Activated CD4-positive, alpha-beta T cell treated with anti-CD3 and anti-CD28 coated beads, Interleukin-2, Interleukin-4, amounts not matched to agents 100 ng/mL and 50 ng/mL, durations not matched to agents 16 hours and 8 hours (primary cell): ENCODE measurements at regions not wholly inside any gene's neighbourhood (a gene's known extent, or its start where the extent isn't known, plus 50 kb on each side); places are given as distances from the start of the nearest gene placed in this dataset.

Experiments used
- DNase-seq: peaks from one replicate; pipeline ENCODE4 v3.0.0-alpha.2; 2020; ENCODE audit warnings: low spot score

GRCh38 chr7:25395976-25396375 is 167.7 kb upstream of the NPVF start:
- DNase-seq, result no peak

GRCh38 chr7:25396668-25397067 is 168.4 kb upstream of the NPVF start:
- no peak for DNase-seq

- no peak for DNase-seq
These were observed 170.1 kb upstream of the NPVF start for GRCh38 chr7:25398418-25398817.

GRCh38 chr7:25399000-25399750 is 170.9 kb upstream of the NPVF start:
- no peak for DNase-seq

GRCh38 chr7:25402532-25402931 is 174.2 kb upstream of the NPVF start:
- DNase-seq, result no peak

GRCh38 chr7:25405736-25406135 is 177.4 kb upstream of the NPVF start:
- no peak for DNase-seq

- DNase-seq, result no peak
These were observed 178.8 kb upstream of the NPVF start for GRCh38 chr7:25407053-25407452.

GRCh38 chr7:25408012-25408687 is 179.9 kb upstream of the NPVF start:
- no peak for DNase-seq

GRCh38 chr7:25408876-25409275 is 180.6 kb upstream of the NPVF start:
- DNase-seq, result no peak

- DNase-seq, result no peak
These were observed 181.8 kb upstream of the NPVF start for GRCh38 chr7:25409897-25410636.

GRCh38 chr7:25420771-25421170 is 192.5 kb upstream of the NPVF start:
- DNase-seq, result no peak

- DNase-seq, result no peak
These were observed 195.8 kb upstream of the NPVF start for GRCh38 chr7:25424113-25424512.

GRCh38 chr7:25424855-25425254 is 196.6 kb upstream of the NPVF start:
- no peak for DNase-seq

GRCh38 chr7:25427721-25428120 is 199.4 kb upstream of the NPVF start:
- DNase-seq, result no peak

GRCh38 chr7:25429731-25430130 is 201.4 kb upstream of the NPVF start:
- no peak for DNase-seq

GRCh38 chr7:25430200-25430931 is 202.1 kb upstream of the NPVF start:
- no peak for DNase-seq

- DNase-seq, result no peak
These were observed 203.7 kb upstream of the NPVF start for GRCh38 chr7:25431956-25432450.

- no peak for DNase-seq
These were observed 204.5 kb upstream of the NPVF start for GRCh38 chr7:25432807-25433206.

- no peak for DNase-seq
These were observed 208.1 kb upstream of the NPVF start for GRCh38 chr7:25436413-25436812.

GRCh38 chr7:25437308-25437707 is 209.0 kb upstream of the NPVF start:
- DNase-seq, result no peak

- DNase-seq, result no peak
These were observed 216.7 kb upstream of the NPVF start for GRCh38 chr7:25444991-25445390.

- no peak for DNase-seq
These were observed 220.0 kb upstream of the NPVF start for GRCh38 chr7:25448301-25448700.
